SK-N-SH treated with all-trans-retinoic acid at 6 μM for 48 hours (cell line): ENCODE measurements at regions not wholly inside any gene's neighbourhood (a gene's known extent, or its start where the extent isn't known, plus 50 kb on each side); places are given as distances from the start of the nearest gene placed in this dataset.

Experiments used
- ATAC-seq: fragments of 200-7000 bp; cut with Tn5 transposase; 3 replicates; pipeline ENCODE4 v1.9.1; 2020; ENCODE audit warnings: mild to moderate bottlenecking, moderate library complexity
- ARNTL ChIP-seq: fragments of 450-650 bp; formaldehyde crosslinking; IDR thresholded peaks from 2 replicates; pipeline ENCODE4 v1.5.0; 2020; ENCODE audit warnings: low read depth, mild to moderate bottlenecking, moderate library complexity, borderline replicate concordance
- BACH2 ChIP-seq: fragments of 250-450 bp; sonication (Bioruptor Pico); IDR thresholded peaks from 2 replicates; pipeline ENCODE4 v1.9.0; 2021; ENCODE audit warnings: mild to moderate bottlenecking, borderline replicate concordance
- ESRRG ChIP-seq: fragments of 250-450 bp; sonication (Bioruptor Pico); IDR thresholded peaks from 2 replicates; pipeline ENCODE4 v1.6.1; 2021; ENCODE audit warnings: mild to moderate bottlenecking
- GLIS3 ChIP-seq: fragments of 250-450 bp; sonication (Bioruptor Pico); IDR thresholded peaks from 2 replicates; pipeline ENCODE4 v1.5.0; 2020; ENCODE audit warnings: mild to moderate bottlenecking, moderate library complexity
- ISL1 ChIP-seq: fragments of 250-450 bp; sonication (Bioruptor Pico); IDR thresholded peaks from 2 replicates; pipeline ENCODE4 v2.1.2; 2022; ENCODE audit warnings: mild to moderate bottlenecking, moderate library complexity
- OSR1 ChIP-seq: fragments of 250-450 bp; sonication (Bioruptor Pico); IDR thresholded peaks from 2 replicates; pipeline ENCODE4 v1.8.0; 2022; ENCODE audit warnings: moderate library complexity, mild to moderate bottlenecking, inconsistent platforms
- PPARA ChIP-seq: fragments of 250-450 bp; sonication (Bioruptor Pico); IDR thresholded peaks from 2 replicates; pipeline ENCODE4 v1.5.0; 2020; ENCODE audit warnings: mild to moderate bottlenecking, borderline replicate concordance
- RARB ChIP-seq: fragments of 250-450 bp; sonication (Bioruptor Pico); IDR thresholded peaks from 2 replicates; pipeline ENCODE4 v1.8.0; 2021; ENCODE audit warnings: mild to moderate bottlenecking, moderate library complexity
- SNAI2 ChIP-seq: fragments of 250-450 bp; sonication (Bioruptor Pico); IDR thresholded peaks from 2 replicates; pipeline ENCODE4 v1.5.0; 2020; ENCODE audit warnings: mild to moderate bottlenecking, moderate library complexity
- TCF4 ChIP-seq: fragments of 250-450 bp; sonication (Bioruptor Pico); IDR thresholded peaks from 2 replicates; pipeline ENCODE4 v1.8.0; 2021; ENCODE audit warnings: mild to moderate bottlenecking, moderate library complexity, borderline replicate concordance
- TOX ChIP-seq: fragments of 250-450 bp; sonication (Bioruptor Pico); IDR thresholded peaks from 2 replicates; pipeline ENCODE4 v1.8.0; 2021; ENCODE audit warnings: mild to moderate bottlenecking, moderate library complexity, borderline replicate concordance
- ZC3H10 ChIP-seq: fragments of 250-450 bp; sonication (Bioruptor Pico); IDR thresholded peaks from 2 replicates; pipeline ENCODE4 v1.5.1; 2021; ENCODE audit warnings: mild to moderate bottlenecking, moderate library complexity
- ZFP3 ChIP-seq: fragments of 250-450 bp; sonication (Bioruptor Pico); IDR thresholded peaks from 2 replicates; pipeline ENCODE4 v1.5.0; 2020; ENCODE audit warnings: mild to moderate bottlenecking, moderate library complexity
- ZFP30 ChIP-seq: fragments of 450-650 bp; formaldehyde crosslinking; IDR thresholded peaks from 2 replicates; pipeline ENCODE4 v1.5.0; 2022; ENCODE audit warnings: mild to moderate bottlenecking, moderate library complexity
- ZNF565 ChIP-seq: fragments of 450-650 bp; formaldehyde crosslinking; conservative IDR thresholded peaks from 2 replicates; pipeline ENCODE4 v1.5.0; 2020; ENCODE audit warnings: low read depth, mild to moderate bottlenecking, moderate library complexity
- ZNF70 ChIP-seq: fragments of 450-650 bp; formaldehyde crosslinking; IDR thresholded peaks from 2 replicates; pipeline ENCODE4 v1.5.0; 2020; ENCODE audit warnings: mild to moderate bottlenecking, moderate library complexity
- ZNF8 ChIP-seq: fragments of 450-650 bp; formaldehyde crosslinking; IDR thresholded peaks from 2 replicates; pipeline ENCODE4 v1.5.0; 2020; ENCODE audit warnings: mild to moderate bottlenecking, moderate library complexity
- TF ChIP-seq, protein P1 (sequence below): fragments of 250-450 bp; sonication (Bioruptor Pico); IDR thresholded peaks from 2 replicates; pipeline ENCODE4 v1.8.0; 2021; ENCODE audit warnings: low read depth, mild to moderate bottlenecking, moderate library complexity, borderline replicate concordance
- TF ChIP-seq, protein P2 (sequence below): fragments of 250-450 bp; sonication (Bioruptor Pico); IDR thresholded peaks from 2 replicates; pipeline ENCODE4 v1.8.0; 2020; ENCODE audit warnings: mild to moderate bottlenecking, moderate library complexity, borderline replicate concordance
- TF ChIP-seq, protein P3 (sequence below): fragments of 250-450 bp; sonication (Bioruptor Pico); IDR thresholded peaks from 2 replicates; pipeline ENCODE4 v1.5.1; 2020; ENCODE audit warnings: low read depth, mild to moderate bottlenecking, moderate library complexity
- TF ChIP-seq, protein P4 (sequence below): fragments of 250-450 bp; sonication (Bioruptor Pico); IDR thresholded peaks from 2 replicates; pipeline ENCODE4 v1.5.0; 2020; ENCODE audit warnings: mild to moderate bottlenecking, moderate library complexity
- TF ChIP-seq, protein P5 (sequence below): fragments of 250-450 bp; sonication (Bioruptor Pico); IDR thresholded peaks from 2 replicates; pipeline ENCODE4 v1.5.1; 2021; ENCODE audit warnings: mild to moderate bottlenecking, moderate library complexity

DNA sequence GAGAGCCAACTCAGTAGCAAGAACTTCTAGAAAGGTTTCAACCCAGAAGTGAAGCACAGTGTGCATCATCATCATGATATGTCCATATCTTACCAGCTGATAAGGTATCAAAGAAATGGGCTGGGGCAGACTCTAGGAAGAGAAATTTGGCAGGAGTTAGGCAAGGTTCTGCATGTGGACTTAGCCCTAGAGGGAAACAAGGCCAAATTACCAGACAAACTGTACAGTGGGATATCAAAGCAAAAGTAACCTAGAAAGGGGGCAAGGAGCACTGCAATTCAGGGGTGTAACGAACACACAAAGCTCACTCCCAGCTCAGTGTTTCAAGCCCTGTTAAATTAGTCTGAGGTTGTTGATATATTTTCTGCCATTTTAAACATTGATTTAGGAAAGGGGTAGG, 407.4 kb downstream of the SMARCA1 start:
- TF ChIP-seq, protein P1, sequence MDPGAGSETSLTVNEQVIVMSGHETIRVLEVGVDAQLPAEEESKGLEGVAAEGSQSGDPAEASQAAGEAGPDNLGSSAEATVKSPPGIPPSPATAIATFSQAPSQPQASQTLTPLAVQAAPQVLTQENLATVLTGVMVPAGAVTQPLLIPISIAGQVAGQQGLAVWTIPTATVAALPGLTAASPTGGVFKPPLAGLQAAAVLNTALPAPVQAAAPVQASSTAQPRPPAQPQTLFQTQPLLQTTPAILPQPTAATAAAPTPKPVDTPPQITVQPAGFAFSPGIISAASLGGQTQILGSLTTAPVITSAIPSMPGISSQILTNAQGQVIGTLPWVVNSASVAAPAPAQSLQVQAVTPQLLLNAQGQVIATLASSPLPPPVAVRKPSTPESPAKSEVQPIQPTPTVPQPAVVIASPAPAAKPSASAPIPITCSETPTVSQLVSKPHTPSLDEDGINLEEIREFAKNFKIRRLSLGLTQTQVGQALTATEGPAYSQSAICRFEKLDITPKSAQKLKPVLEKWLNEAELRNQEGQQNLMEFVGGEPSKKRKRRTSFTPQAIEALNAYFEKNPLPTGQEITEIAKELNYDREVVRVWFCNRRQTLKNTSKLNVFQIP (CRISPR knock-in tag): no peak
- no peak for ATAC-seq

DNA sequence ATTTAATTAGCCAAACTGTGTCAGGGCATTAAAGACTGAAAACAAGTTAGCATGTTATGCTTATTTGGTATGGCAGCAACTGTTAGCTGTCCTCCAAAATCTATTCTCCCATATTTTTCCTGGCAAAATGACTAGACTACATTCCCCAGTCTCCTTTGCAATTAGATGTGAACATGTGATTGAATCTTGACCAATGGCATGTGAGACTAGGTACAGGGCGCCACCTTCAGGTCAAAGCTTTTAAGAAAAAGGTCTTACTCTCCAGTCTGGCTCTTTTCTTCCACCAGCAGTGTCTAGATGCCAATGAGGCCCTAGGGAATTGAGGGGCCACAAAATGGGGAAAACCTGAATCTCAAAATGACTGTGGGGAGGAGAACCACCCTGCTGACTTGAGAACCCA, 408.2 kb downstream of the SMARCA1 start:
- TF ChIP-seq OSR1 (no peak), ISL1 (CRISPR knock-in tag) (no peak), SNAI2 (CRISPR knock-in tag) (no peak), PPARA (no peak), ARNTL (no peak), TOX (CRISPR knock-in tag) (no peak), ZNF565 (CRISPR knock-in tag) (no peak), BACH2 (CRISPR knock-in tag) (no peak), GLIS3 (CRISPR knock-in tag) (no peak), RARB (CRISPR knock-in tag) (no peak), TCF4 (CRISPR knock-in tag) (no peak), ZNF8 (no peak), ESRRG (CRISPR knock-in tag) (no peak), ZNF70 (CRISPR knock-in tag) (no peak)
- TF ChIP-seq, protein P2, sequence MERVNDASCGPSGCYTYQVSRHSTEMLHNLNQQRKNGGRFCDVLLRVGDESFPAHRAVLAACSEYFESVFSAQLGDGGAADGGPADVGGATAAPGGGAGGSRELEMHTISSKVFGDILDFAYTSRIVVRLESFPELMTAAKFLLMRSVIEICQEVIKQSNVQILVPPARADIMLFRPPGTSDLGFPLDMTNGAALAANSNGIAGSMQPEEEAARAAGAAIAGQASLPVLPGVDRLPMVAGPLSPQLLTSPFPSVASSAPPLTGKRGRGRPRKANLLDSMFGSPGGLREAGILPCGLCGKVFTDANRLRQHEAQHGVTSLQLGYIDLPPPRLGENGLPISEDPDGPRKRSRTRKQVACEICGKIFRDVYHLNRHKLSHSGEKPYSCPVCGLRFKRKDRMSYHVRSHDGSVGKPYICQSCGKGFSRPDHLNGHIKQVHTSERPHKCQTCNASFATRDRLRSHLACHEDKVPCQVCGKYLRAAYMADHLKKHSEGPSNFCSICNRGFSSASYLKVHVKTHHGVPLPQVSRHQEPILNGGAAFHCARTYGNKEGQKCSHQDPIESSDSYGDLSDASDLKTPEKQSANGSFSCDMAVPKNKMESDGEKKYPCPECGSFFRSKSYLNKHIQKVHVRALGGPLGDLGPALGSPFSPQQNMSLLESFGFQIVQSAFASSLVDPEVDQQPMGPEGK (CRISPR knock-in tag): no peak
- TF ChIP-seq, protein P3, sequence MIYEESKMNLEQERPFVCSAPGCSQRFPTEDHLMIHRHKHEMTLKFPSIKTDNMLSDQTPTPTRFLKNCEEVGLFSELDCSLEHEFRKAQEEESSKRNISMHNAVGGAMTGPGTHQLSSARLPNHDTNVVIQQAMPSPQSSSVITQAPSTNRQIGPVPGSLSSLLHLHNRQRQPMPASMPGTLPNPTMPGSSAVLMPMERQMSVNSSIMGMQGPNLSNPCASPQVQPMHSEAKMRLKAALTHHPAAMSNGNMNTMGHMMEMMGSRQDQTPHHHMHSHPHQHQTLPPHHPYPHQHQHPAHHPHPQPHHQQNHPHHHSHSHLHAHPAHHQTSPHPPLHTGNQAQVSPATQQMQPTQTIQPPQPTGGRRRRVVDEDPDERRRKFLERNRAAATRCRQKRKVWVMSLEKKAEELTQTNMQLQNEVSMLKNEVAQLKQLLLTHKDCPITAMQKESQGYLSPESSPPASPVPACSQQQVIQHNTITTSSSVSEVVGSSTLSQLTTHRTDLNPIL (CRISPR knock-in tag): no peak
- TF ChIP-seq, protein P4, sequence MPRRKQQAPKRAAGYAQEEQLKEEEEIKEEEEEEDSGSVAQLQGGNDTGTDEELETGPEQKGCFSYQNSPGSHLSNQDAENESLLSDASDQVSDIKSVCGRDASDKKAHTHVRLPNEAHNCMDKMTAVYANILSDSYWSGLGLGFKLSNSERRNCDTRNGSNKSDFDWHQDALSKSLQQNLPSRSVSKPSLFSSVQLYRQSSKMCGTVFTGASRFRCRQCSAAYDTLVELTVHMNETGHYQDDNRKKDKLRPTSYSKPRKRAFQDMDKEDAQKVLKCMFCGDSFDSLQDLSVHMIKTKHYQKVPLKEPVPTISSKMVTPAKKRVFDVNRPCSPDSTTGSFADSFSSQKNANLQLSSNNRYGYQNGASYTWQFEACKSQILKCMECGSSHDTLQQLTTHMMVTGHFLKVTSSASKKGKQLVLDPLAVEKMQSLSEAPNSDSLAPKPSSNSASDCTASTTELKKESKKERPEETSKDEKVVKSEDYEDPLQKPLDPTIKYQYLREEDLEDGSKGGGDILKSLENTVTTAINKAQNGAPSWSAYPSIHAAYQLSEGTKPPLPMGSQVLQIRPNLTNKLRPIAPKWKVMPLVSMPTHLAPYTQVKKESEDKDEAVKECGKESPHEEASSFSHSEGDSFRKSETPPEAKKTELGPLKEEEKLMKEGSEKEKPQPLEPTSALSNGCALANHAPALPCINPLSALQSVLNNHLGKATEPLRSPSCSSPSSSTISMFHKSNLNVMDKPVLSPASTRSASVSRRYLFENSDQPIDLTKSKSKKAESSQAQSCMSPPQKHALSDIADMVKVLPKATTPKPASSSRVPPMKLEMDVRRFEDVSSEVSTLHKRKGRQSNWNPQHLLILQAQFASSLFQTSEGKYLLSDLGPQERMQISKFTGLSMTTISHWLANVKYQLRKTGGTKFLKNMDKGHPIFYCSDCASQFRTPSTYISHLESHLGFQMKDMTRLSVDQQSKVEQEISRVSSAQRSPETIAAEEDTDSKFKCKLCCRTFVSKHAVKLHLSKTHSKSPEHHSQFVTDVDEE: no peak
- peak; percentile 94 for ATAC-seq

DNA sequence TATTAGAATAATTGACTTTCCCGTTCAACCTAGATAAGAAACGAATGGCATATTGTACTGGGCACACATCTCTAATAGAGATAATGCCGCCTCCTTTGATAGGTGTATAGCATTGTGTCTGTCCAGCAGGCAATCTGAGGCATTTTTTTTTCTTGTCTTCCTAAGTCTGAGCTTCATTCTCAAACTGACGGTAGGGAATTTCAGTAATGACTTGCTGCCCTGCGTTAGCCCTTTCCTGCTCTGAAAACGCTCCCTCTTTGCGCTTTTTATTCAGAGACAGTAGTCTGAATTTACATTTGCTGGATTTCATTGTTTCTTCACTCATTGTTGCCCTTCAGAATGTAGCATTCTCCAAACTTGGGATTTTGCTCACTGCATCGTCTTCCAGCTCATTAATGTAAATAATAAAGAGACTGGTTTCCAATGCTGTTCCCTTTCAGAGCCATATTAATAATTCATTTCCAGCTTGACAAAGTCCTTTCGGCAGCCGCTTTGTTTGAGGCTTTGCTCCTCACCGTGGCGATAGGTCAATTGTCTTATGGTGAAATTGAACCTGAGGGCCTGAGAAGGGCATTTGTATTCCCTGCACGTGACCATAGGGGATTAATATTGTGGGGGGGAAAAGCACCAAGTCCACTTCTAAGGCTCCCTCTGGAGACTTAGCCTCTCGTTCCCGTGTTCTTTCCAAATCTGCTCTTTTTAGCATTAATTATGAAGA, 412.1 kb downstream of the SMARCA1 start:
- ATAC-seq: no peak
- TF ChIP-seq BACH2 (CRISPR knock-in tag) (no peak), TCF4 (CRISPR knock-in tag) (no peak), ISL1 (CRISPR knock-in tag) (no peak), ZC3H10 (CRISPR knock-in tag) (no peak), ZFP3 (no peak), ARNTL (no peak), ZNF8 (no peak), TOX (CRISPR knock-in tag) (no peak), PPARA (no peak), ZFP30 (CRISPR knock-in tag) (no peak)
- TF ChIP-seq, protein P5, sequence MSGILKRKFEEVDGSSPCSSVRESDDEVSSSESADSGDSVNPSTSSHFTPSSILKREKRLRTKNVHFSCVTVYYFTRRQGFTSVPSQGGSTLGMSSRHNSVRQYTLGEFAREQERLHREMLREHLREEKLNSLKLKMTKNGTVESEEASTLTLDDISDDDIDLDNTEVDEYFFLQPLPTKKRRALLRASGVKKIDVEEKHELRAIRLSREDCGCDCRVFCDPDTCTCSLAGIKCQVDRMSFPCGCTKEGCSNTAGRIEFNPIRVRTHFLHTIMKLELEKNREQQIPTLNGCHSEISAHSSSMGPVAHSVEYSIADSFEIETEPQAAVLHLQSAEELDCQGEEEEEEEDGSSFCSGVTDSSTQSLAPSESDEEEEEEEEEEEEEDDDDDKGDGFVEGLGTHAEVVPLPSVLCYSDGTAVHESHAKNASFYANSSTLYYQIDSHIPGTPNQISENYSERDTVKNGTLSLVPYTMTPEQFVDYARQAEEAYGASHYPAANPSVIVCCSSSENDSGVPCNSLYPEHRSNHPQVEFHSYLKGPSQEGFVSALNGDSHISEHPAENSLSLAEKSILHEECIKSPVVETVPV (CRISPR knock-in tag): no peak
- TF ChIP-seq, protein P1 (CRISPR knock-in tag): no peak
- TF ChIP-seq, protein P4: no peak
